Stimulated activated CD4-positive, alpha-beta T cell treated with anti-CD3 and anti-CD28 coated beads, Interleukin-15, amount 100 ng/mL, for 1 hour (primary cell): ENCODE measurements at regions not wholly inside any gene's neighbourhood (a gene's known extent, or its start where the extent isn't known, plus 50 kb on each side); places are given as distances from the start of the nearest gene placed in this dataset.

Experiments used
- DNase-seq, 2 donors: peaks; one replicate each; pipeline ENCODE4 v3.0.0-alpha.2; 2020; ENCODE audit warnings: low read depth in 1 of 2, low spot score in 1 of 2

DNA sequence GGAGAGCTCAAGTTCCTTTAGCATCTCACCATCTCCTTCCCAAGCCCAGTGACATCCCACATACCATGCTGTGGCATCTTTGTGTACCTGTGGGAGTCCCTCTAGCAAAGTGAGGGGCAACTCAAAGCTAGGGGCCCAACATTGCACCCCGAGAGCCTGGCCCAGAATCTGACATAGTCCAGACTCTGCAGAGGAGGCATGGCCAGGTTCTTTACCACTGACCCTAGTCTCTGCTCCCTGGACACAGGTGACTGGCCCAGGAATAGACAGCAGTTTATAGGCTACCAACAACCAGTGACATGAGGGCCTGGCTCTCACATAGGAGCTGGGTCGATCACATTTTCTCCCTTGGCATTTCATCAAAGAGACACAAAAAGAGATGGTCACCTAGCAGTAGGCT lies 444.0 kb upstream of the ZMIZ1 start:
- DNase-seq: no peak

- DNase-seq: no peak
Observed at GRCh38 chr10:78626471-78626870, 442.3 kb upstream of the ZMIZ1 start.

GRCh38 chr10:78627254-78627795 lies 441.4 kb upstream of the ZMIZ1 start:
- DNase-seq: no peak

DNA sequence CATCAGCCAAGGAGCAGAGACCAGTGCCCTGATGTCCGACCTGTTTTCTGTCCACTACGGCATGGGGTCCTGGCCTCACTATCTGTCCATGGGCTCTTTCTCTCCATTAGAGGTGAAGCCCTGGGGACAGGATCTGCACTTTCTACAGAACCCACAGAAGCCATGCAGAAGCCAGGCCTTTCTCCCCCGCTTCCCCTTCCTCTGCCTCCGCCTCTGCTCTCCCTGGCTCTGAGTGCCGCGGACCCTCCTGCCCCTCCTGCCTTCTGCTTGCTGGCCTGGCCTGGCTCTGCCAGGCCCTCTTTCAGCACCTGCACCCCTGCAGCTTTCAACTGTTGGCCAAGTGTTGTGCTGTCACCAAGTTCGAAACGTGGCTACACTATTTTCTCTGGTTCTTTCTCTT lies 439.8 kb upstream of the ZMIZ1 start:
- no peak for DNase-seq

- DNase-seq: no peak
Observed at GRCh38 chr10:78629773-78630172, 439.0 kb upstream of the ZMIZ1 start.

DNA sequence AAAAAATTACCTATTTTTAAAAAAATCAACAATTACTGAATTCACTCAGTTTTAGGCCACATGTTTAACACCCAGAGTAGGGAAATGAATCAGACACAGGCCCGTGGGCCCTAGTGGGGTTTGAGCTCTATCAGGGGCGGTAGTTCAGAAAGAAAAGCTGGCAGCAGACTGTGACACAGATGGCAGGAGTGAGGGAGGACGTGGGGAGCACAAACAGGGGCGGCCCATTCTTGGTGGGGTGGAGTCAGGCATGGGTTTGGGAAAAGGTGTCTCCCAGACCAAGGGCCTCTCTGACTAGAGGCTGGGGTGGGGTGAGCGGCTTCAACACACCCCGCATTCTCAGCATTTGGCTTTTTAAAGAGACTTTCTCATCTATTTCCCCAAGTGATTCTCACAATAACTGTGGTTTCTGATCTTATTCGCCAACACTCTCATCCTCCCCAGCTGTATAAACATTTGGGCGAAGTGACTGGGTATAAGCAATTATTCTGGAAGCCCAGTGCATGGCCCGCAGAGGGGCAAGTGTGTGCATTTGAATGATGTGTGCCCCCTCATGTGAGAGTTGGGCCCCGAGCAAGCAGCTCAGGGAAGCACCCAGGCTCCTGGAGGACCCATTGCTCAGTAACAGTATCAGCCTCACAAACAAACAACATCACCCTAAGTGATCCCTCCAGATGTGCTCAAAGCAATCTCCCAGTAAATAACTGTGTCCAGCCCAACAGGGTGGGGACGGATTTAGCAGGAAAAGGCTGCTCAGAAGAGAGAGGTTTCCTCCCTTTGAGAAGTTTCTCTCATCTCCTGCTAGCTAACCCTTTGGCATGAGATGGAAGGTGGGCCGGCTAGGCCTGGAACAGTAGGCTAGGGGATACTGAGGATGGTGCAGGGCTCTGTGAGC lies 437.6 kb upstream of the ZMIZ1 start:
- no peak for DNase-seq

DNA sequence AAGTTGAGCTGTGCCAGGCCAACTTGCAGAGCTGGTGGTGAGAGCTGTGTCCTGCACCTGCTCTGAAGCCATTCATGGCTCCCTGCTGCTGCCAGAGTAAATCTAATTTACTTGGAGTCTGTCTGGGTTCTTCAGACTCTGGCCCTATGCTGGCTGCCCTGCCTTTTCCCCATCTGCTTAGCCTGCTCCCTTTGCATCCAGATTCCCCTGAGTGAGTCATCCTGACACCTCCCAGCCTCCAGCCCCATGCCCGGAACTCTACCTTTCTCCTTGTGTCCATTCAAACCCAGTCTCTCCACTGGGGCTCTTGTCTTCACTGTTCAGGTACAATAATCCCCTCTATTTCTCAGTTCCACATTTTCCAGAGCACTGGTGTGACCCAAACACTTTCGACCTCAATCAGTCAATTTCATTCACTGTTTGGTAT lies 434.4 kb upstream of the ZMIZ1 start:
- DNase-seq: no peak

- no peak for DNase-seq
Observed at GRCh38 chr10:78634835-78635234, 433.9 kb upstream of the ZMIZ1 start.

DNA sequence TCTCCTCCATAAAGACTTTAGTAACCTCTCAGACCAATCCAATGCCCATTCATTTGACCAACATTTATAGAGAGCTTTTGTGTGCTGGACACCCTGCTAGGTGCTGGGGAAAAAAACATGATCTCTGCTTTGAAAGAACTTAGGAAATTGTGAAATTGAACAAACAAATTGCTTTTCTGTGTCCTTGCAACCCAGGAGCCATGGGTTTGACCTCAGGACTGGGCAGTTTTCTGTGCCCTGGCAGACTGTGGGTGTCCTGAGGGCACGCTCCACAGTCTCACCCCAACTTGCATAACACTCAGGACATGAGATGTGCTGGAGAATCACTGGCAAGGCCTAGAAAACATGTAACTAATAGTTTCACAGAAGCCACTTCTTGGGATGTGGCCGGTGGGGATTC lies 429.1 kb upstream of the ZMIZ1 start:
- DNase-seq: no peak

GRCh38 chr10:78640796-78641636 lies 427.8 kb upstream of the ZMIZ1 start:
- no peak for DNase-seq

GRCh38 chr10:78641693-78642092 lies 427.1 kb upstream of the ZMIZ1 start:
- DNase-seq: no peak

GRCh38 chr10:78642269-78642816 lies 426.4 kb upstream of the ZMIZ1 start:
- DNase-seq: no peak

DNA sequence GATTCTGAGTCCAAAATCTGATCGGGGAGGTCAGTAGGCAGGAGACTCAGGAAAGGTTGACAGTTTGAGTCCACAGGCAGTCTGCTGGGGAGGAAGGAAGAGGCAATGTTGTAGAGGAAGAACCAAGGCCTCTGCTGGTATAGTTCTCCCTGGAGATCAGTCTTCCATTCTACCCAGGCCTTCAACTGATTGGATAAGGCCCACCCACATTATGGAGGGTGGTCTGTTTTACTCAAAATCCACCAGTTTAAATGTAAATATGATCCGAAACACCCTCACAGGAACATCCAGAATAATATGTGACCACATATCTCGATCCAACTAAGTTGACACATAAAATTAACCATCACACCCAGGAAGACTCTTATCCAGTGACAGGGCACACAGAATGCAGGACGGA lies 425.3 kb upstream of the ZMIZ1 start:
- DNase-seq: no peak

DNA sequence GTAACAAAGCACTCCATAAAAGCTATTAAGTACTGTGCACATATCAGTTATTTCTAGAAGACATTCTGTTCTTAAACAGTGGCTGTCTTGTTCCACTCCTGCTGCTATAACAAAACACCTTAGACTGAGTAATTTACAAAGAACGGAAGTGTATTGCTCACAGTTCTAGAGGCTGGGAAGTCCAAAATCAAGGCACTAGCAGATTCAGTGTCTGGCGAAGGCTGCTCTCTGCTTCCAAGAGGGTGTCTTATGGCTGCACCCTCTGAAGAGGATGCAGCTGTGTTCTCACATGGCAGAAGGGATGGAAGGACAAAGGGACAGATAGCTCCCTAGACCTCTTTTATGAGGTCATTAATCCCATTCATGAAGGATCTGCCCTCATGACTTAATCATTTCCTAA lies 424.2 kb upstream of the ZMIZ1 start:
- DNase-seq: no peak

GRCh38 chr10:78645169-78645686 lies 423.5 kb upstream of the ZMIZ1 start:
- DNase-seq: no peak

DNA sequence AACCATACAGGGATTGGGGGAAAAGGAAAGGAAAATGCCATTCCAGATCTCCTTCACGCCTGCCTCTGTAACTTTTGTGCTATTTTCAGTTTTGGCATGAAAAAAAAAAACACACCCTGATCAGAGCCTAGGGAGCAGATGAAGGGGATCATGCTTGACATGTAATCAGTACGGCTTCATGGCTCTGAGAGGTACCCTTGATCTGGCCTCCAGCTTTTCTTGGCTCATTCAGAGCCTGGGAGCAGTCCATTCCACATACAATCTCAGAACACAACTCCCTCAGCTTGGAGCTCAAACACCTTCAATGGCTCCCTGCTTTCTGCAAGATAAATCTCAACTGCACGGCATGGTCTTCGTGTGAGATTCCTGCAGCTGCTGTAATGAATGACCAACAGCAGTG lies 422.8 kb upstream of the ZMIZ1 start:
- DNase-seq: no peak

DNA sequence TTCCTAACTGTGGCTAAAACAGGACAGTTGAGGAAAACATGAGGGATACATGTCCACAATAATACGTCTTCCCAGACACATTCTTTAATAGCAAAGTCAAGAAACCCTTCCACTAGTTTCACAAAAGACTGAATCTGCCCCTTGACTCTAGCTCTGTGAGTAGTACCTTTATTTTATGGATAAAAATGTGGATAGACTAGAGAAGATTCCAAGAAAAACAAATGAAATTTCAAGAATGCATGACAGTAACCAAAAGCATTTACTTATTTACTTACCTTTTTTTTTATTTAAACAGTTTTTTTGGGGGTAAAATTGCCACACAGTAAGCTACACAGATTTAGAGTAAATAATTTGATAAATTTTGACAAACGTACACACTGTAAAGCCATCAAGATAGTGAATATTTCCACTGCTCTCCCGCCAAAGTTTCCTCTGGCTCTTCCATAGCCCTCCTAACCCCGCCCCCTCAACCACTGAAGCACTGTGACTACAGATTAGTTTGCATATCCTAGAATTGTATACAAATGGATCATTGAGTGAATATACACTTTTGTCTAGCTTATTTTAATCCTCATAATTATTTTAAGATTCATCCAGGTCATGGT lies 420.4 kb upstream of the ZMIZ1 start:
- no peak for DNase-seq

GRCh38 chr10:78649429-78649828 lies 419.3 kb upstream of the ZMIZ1 start:
- DNase-seq: no peak

GRCh38 chr10:78650122-78650521 lies 418.6 kb upstream of the ZMIZ1 start:
- DNase-seq: no peak

DNA sequence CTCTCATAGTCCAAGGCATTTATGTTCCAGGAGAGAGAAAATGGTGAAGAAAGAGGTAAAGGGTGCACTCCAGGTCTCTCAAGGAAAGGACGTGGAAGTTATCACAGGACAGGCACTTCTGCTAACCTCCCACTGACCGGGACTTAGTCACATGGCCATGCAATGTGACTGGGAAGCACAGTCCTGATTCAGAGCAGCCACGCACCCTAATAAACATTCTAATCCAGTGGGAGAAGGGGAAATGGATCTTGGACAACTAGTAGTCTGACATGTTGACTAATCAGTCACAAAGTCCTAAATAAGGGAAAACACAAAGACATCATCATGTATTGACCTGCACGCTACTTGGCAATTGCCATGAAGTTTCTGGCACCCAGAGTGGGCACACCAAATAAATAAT lies 417.5 kb upstream of the ZMIZ1 start:
- DNase-seq: no peak

- no peak for DNase-seq
Observed at GRCh38 chr10:78653555-78653954, 415.2 kb upstream of the ZMIZ1 start.
